GM21723 (cell line): ENCODE measurements at regions not wholly inside any gene's neighbourhood (a gene's known extent, or its start where the extent isn't known, plus 50 kb on each side); places are given as distances from the start of the nearest gene placed in this dataset.
"Not testable (repeated sequence)": the region's sequence is repeated elsewhere in the genome, so short reads cannot be mapped to it uniquely, and the experiment has no call there.

ENCODE experiments used
- ATAC-seq: cut with Tn5 transposase; IDR thresholded peaks from one replicate; pipeline ENCODE4 v1.9.1; 2021; ENCODE audit warnings: mild to moderate bottlenecking, moderate library complexity; ENCODE audit not compliant: unreplicated experiment

DNA sequence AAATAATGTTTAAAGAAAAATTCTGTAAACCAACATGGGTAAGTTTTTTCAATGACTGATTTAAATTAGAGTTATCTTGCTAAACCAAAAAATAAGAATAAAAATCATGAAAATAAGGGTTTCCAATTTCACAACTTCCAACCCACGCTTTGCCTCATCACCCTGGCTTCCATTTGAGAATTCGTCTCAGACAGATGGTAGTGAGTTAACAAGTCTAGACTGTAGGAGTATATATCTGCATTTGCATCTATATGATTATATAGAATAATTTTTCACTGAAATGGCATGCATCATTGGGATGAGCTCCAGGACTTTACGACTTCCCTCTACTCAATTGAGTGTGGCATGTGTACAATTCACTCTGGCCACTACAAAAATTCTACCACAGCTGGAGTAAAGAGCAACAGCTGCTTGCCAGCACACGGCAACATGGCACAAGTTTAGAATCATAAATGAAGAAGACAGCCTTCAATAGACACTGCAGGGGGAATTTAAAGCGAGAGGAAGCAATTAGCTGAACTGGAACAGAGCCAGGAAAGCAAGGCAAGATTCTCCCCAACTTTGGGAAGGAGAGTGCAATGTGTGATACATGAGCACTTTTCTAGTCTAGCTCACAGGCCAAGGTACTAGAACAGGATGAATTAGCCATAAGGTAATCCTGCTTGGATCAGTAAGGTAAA is 1673.5 kb upstream of the CELF4 start:
- ATAC-seq, result no peak

DNA sequence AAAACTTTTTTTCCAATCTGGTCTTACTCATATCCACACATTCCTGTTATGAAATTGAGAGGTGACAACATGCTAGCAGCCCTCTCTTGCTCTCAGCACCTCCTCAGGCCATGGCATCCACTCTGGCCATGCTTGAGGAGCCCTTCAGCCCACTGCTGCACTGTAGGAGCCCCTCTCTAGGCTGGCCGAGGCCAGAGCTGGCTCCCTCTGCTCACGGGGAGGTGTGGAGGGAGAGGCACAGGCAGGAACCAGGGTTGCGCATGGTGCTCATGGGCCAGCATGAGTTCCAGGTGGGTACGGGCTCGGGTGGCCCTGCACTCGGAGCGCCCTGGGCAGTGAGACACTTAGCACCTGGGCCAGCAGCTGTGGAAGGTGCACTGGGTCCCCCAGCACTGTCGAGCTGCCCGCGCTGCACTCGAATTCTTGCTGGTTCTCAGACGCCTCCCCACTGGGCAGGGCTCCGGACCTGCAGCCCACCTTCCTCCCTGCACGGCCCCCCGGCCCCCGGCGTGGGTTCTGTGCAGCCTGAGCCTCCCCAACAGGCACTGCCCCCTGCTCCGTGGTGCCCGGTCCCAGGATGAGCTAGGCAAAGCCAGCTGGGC is 1669.6 kb upstream of the CELF4 start:
- no peak for ATAC-seq

DNA sequence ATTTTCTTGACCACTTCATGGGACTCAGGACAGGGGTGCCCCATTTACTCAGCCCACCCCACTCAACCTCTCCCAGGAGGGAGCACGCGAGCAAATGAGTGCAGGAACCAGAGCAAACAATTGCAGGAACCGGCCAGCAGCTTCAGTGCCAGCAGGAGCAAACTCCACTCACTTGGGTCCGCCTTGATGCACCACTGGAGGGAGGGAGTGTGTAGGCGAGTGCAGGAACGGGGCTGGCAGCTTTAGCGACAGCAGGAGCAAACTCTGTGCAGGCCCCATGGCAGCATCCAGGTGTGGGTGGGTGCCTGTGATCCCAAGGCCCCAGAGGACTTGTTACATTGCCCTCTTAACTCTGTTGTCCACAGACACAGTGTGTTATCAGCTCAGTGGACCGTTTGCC is 1667.3 kb upstream of the CELF4 start:
- ATAC-seq, result no peak

DNA sequence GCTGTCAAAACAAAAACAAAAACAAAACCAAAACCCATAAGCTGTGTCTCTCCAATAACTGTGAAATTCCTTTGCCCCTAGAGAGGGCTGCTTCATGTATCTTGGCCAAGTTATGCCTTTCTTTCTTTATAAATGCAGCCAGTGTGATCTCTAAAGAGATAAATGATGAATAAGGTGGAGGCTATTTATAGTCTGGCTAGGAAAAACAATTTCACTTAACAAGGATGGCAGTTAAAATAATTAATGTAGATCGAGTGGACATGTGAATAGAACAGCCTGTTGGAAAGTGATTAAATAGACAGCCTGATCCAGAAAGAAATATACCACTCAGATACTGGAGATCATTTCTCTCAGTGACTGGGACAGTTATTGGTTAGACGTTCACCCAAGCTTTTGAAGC is 1666.9 kb upstream of the CELF4 start:
- no peak for ATAC-seq

DNA sequence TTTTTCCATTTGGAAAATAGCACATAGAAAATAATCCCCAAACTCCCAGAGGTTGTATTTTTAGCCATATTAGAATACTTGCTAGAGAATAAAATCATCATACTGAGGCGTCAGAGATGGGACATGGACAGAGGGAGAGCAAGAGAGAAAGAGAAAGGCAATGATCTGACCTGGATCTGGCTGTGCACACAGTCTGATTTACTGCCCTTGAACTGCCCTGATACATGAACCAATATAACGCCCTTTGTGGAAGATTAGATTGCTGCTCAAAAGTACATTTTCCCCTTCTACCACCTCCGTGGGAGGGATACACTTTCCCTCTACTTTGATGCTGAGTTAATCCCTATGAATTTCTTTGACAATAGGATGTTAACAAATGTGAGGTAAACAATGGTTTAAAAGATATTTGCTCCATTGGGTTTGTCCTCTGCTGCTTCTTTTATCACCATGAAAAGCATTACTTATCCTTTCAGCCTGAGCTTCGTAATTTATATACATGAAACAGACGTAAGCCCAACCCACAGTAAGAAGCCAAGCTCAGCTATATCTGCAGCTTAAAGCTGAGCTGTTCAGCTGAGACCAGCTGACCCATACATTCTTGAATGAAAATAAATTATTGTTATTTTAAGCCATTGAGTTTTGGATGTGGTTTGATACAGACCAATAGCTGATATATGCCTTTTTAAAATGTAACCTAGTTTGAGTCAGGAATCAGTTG is 1664.6 kb upstream of the CELF4 start:
- no peak for ATAC-seq

DNA sequence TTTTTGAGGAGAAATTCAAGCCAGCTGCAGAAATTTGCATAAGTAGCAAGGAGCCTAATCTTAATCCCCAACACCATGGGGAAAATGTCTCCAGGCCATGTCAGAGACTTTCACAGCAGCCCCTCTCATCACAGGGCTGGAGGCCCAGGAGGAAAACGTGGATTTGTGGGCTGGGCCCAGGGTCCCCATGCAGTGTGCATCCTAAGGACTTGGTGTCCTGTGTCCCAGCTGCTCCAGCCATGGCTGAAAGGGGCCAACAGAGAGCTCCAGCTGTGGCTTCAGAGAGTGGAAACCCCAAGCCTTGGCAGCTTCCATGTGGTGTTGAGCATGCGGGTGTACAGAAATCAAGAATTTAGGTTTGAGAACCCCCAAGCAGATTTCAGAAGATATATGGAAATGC is 1662.2 kb upstream of the CELF4 start:
- ATAC-seq, result not testable (repeated sequence)

DNA sequence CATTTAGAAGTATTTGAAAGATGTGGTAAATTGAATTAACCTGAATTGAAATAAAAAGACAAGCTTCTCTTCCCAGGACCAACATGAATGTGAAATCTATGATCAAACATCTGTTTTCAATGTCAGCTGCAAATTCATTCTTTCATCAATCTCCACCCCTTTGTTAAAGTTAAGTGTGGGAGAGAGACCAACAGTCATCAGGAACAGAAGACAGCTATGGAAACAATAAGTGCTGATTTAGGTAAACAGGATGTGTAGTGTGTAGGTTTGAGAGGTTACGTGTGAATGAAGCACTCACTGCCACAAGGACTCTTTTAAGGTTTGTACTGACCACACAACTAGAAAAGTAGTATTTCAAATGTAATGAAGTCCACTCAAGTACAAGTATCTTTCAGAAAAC is 1659.8 kb upstream of the CELF4 start:
- no peak for ATAC-seq

DNA sequence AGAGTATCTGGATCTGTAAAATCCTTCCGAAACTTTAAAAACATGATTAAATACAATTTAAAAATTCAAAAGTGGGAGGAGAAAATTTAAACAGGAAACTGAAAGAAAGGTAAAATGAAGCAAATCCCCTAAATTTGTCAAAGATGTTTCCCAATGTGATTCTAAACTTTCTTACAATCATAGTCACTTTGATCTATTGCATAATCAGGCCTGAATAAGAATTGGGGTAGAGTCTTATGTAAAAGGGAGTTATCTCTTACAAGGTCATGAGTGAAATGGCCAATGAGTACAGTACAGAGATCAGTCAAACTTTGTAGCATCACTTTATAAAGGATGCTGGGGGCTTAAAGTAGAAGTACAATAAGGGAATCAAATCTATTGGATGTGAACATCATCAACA is 1657.7 kb upstream of the CELF4 start:
- no peak for ATAC-seq

DNA sequence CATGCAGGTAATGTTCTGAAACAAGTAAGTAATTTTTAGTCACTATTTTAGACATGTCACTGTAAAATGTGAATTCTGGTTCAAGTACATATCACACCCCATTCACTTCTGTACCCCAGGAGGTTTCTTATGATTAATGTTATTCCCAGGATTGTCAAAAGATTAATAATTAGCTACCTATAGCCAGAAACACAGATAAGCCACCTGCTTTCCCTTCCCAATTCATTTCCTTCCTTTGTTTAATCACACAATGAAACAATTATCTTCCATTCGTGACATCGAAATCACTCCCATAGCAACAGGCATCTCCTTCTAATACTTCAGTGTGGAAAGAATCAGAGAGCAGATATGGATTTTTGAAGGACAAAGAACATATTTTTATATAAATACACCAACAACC is 1650.3 kb upstream of the CELF4 start:
- no peak for ATAC-seq

DNA sequence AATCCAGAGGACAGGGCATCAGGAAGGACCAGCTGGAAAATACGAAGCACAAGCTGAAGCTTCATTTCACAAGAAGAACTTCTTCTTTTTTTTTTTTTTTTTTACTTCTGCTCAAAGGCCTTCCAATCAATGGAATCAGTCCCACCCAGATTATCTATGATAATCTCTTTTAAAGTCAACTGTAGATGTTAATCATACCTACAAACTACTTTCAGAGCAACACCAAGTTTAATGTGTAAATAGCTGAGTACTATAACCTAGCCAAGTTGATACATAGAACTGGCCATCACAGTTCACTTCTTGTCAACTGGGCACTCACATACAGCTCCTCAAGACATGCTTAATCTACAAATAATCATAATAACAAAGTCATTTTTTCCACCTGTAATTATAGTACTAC is 1645.9 kb upstream of the CELF4 start:
- no peak for ATAC-seq

DNA sequence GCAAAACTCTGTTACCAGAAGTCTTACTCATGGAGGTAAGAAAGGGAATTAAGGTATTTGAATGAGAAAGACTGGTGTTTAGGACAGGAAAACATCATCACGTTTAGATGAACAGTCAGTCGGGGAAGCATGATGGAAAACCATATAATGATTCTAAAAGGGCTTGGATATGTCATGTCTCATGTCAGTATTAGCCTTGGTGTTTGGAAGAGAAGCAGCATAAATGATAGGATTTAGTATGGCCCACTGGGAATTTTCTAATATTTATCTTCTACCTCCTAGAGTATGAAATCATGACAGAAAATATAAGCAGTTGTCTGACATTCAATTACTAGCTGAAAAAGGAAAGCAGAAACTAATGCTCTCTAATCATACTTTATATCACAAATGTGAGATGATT is 1643.6 kb upstream of the CELF4 start:
- ATAC-seq, result no peak

DNA sequence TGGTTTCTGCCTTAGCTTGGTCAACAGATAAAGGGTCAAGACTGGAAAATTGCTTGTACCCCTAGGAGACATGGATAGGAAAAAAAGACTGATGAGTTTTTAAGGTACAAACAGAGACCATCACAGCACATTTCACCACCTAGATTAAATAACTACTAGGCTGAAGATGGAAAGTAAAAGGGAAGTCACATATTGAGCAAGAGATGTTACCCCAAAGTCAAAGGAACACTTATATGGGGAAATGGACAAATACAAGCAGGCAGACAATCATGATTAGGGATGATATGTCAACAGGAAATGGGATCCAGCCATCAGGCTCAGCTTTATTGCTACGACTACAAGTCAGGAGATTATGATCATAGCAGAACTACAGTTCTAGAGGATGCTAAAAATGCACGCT is 1643.1 kb upstream of the CELF4 start:
- ATAC-seq, result no peak

DNA sequence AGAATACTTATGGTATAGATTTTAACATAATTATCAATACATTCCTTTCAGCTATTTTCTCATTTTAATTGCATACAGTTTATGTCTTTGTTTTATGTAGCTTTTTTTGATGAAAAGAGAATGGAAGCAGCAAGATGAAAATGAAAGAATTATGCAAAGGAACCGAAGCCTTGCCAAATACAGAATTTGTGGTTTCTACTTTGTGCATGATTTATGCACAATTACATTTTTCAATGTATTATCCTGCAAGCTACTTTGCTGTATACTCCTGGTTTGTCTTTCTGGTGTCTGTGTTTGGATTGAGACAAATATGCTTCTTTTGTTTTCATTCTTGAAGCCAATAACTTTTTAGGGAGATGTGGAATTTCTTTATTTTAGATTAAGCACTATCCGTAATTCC is 1642.6 kb upstream of the CELF4 start:
- no peak for ATAC-seq

DNA sequence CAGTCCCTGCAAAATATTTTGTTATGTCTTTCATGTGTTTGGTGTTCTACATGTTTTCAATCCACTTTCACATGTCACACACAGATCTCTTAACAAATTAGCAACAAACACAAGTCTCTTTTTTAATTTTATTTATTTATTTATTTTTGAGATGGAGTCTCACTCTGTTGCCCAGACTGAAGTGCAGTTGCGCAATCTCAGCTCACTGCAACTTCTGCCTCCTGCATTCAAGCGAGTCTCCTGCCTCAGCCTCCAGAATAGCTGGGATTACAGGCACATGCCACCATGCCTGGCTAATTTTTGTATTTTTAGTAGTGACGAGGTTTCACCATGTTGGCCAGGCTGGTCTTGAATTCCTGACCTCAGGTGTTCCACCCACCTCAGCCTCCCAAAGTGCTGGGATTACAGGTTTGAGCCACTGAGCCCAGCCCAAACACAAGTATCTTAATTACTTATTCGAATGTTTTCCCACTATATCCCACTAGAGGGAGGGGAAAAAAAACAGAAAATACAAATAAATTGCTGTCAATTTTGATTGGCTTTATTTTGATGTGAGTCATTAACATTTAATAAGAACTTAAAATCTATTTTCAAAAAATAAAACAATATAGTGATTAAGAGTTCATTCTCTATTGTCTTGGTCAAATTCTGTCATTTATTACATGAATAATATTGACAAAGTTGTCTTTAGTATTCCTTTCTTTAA is 1641.0 kb upstream of the CELF4 start:
- not testable (repeated sequence) for ATAC-seq

DNA sequence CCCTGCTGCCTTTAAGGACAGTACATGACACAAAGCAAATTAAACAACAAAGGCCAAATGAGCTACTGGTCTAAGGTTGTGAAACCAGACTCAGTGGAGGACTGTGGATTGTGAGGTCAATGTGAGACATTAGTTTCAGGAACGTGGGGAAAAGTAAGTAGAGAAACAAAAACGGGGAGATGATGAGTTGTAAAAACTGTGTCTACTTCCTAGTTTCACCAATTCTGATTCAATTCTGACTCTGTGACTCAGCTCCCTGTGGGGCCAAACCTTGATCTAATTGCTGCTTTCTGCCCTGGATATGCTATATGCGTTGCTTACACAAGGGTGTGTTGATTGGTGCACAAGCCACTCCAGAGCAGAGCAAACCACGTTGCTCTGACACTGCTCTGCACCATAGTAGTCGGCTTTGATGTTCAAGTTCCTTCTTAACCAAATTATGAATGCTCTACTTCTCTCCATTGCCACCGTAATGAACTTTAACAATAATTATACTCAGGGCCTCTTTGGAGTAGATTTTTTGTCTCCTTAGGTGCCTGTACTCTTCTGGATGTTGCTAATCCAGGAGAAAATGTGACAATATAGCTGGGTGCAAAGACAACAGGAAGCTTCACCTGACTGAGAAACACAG is 1640.1 kb upstream of the CELF4 start:
- no peak for ATAC-seq

DNA sequence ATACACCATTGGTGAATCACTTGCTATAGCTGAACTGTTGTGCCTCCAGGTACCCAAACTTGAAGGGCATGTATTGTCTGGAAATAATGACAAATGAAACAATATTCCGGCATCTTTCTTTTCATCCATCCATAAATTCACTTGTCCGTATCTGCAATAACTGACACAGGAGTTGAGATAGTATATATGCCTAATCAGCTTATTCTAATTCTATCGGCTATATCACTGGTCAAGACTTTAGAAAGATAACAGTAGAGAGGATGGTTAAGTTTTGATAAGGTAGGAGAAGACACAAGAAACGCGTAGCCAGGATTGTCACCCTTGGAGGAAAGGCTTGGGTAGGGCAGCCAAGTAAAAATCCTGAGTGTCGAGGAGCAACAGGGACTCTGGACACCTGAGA is 1634.6 kb upstream of the CELF4 start:
- ATAC-seq, result no peak

DNA sequence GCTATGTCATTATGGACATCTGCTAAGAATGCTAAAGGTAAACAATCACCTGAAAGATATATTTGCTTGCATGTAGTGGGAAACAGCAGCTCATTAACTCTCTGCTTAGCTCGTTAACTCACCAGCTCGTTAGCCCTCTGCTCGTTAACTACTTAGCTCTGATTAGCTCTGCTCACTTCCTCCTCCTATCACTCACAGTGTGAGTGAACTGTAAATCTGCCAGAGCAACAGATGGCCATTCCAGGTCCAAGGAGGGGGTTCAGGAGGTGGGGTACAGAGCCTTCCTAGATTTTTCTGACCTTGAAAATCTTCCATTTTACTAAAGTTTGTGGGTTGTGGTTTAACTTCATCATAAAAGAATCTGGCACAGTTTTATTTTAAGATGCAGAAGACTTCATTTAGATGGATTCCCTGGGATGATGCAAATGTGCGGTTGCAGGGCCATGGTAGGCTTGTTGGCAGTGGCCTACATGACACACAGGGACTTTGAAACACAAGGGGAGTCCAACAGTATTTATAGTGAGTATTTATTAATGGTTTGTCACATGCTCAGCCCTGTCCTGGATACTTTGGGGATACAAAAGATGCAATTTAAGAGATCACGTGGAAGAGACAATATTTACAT is 1633.7 kb upstream of the CELF4 start:
- ATAC-seq, result no peak

DNA sequence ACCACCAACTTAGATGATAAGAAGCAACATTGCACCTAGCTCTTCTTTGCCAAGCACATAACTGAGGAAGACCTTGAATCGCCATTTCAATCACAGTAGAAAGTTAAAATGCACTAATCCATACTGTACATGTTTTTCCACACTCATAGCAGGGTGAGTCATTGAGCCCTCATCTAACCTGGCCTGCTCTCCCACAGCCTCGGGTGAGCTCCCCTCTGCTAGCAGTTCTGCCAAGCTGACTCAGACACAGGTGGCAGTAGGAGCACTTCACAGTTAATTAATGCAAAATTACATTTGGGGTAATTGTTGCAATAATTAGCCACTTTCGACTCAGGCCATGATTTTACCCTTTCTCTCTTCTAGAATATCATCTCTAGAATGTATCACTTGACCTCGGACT is 1632.8 kb upstream of the CELF4 start:
- no peak for ATAC-seq

DNA sequence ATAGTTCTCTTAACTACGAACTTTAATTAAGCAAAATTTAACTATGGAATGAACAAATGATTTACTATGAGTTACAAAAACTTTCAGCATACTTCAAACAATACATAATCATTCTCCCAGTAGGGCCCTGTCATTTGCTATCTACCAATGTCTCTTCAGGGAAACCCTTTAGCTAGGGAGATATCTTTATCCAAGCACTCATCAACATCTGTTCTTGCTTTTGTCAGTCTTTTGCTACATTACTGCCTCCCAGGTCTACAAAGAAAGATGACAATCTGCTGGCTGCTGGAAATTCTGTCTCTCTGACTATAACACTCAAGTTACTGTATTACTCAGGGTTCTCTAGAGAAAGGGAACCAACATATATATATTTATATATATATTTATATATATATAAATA is 1626.3 kb upstream of the CELF4 start:
- no peak for ATAC-seq

DNA sequence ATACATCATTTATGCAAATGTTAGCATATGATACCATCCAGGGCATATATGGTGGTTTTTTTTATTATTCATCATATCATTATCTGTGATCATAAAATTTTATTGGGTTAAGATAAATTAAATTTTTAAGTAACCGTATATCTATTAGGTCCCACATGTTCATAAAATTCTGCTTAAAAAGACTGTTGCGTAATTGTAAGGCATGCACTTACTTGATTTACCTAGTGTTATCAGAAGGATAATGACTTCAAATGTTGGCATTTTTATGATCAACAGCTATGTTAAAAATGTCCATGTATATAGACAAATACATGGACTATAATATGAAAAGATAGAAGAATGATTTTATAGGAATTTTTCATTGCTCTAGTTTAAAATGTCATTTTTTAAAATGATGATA is 1625.5 kb upstream of the CELF4 start:
- ATAC-seq, result no peak

DNA sequence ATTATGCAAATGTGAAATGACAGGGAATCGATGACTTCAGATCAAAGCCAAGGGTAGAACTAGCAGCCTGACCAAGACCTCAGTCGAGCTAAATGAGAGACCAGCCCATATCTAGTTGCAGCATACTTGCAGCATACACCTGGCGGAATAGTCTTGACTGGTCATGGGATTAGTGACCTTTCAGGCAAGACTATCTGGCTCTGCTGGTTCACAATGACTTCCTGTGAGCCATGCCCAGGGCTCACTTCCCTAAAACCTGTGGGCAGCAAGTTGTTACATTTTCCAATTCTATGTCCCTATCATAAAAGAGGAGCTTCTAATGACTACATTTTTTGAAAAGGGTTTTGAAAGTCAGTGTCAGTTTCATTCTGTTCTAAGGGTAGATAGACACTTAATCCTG is 1624.9 kb upstream of the CELF4 start:
- ATAC-seq, result no peak
